SU-DHL-6 (cell line): ENCODE measurements at regions not wholly inside any gene's neighbourhood (a gene's known extent, or its start where the extent isn't known, plus 50 kb on each side); places are given as distances from the start of the nearest gene placed in this dataset.

Experiments
- H2AFZ ChIP-seq: fragments of 200-600 bp; sonication (generic); 2 replicates; pipeline ENCODE4 v1.6.1; 2014; ENCODE audit warnings: low read depth, mild to moderate bottlenecking, moderate library complexity, mixed read lengths, antibody characterized with exemption, low read length; ENCODE audit not compliant: severe bottlenecking
- H3F3A ChIP-seq: fragments of 200-600 bp; shearing (Covaris generic); 2 replicates; pipeline ENCODE4 v1.6.0; 2016; ENCODE audit warnings: antibody characterized with exemption, mild to moderate bottlenecking; ENCODE audit not compliant: insufficient read depth
- H3K27ac ChIP-seq: fragments of 200-600 bp; sonication (generic); 2 replicates; pipeline ENCODE4 v1.5.1; 2016; ENCODE audit warnings: low read depth, mild to moderate bottlenecking, low read length, moderate library complexity, mixed read lengths
- H3K27me3 ChIP-seq: fragments of 200-600 bp; sonication (generic), shearing (Covaris generic); 2 replicates; pipeline ENCODE4 v1.6.0; 2014; ENCODE audit warnings: mild to moderate bottlenecking, low read length
- H3K36me3 ChIP-seq: fragments of 200-600 bp; sonication (generic); 2 replicates; pipeline ENCODE4 v1.6.1; 2014; ENCODE audit warnings: mild to moderate bottlenecking, low read length, mixed read lengths
- H3K4me2 ChIP-seq: fragments of 300-600, 200-600 bp; shearing (Covaris generic), sonication (generic); 2 replicates; pipeline ENCODE4 v1.6.0; 2014; ENCODE audit warnings: low read length, low read depth, mild to moderate bottlenecking; ENCODE audit not compliant: poor library complexity, severe bottlenecking
- H3K4me3 ChIP-seq: fragments of 200-600 bp; sonication (generic); 2 replicates; pipeline ENCODE4 v1.5.1; 2014; ENCODE audit warnings: antibody characterized with exemption, low read length, mild to moderate bottlenecking, mixed read lengths; ENCODE audit not compliant: insufficient read depth, poor library complexity, severe bottlenecking
- H3K79me2 ChIP-seq: fragments of 200-600 bp; sonication (generic); 2 replicates; pipeline ENCODE4 v1.6.1; 2014; ENCODE audit warnings: mild to moderate bottlenecking, low read length, moderate library complexity; ENCODE audit not compliant: insufficient read depth
- H3K9ac ChIP-seq: fragments of 200-600 bp; sonication (generic); 2 replicates; pipeline ENCODE4 v1.7.0; 2014; ENCODE audit warnings: mild to moderate bottlenecking, low read length
- H3K9me2 ChIP-seq: fragments of 200-600 bp; sonication (generic); replicated peaks from 2 replicates; pipeline ENCODE4 v1.6.1; 2014; ENCODE audit warnings: low read length; ENCODE audit not compliant: insufficient read depth
- H3K9me3 ChIP-seq: fragments of 200-600 bp; sonication (generic); 2 replicates; pipeline ENCODE4 v1.6.1; 2014; ENCODE audit warnings: low read length, mixed read lengths; ENCODE audit not compliant: insufficient read depth
- H4K20me1 ChIP-seq: fragments of 200-600 bp; sonication (generic); 2 replicates; pipeline ENCODE4 v1.6.1; 2014; ENCODE audit warnings: low read depth, mild to moderate bottlenecking, antibody characterized with exemption, low read length, moderate library complexity, mixed read lengths
- EZH2phosphoT487 ChIP-seq: fragments of 200-600 bp; sonication (generic), shearing (Covaris generic); conservative IDR thresholded peaks from 2 replicates; pipeline ENCODE4 v1.6.1; 2018; ENCODE audit warnings: mild to moderate bottlenecking, antibody characterized with exemption, low read length, moderate library complexity, mixed read lengths
- TF ChIP-seq, protein P1 (sequence below): fragments of 200-600 bp; sonication (generic); IDR thresholded peaks from one replicate; pipeline ENCODE4 v1.5.1; 2017; ENCODE audit warnings: antibody characterized with exemption, mild to moderate bottlenecking, low read length, moderate library complexity; ENCODE audit not compliant: insufficient read depth, poor library complexity, severe bottlenecking

- H3F3A ChIP-seq = no peaks in the 10 kb centered on the region
- H3K79me2 ChIP-seq = no peaks in the 10 kb centered on the region
- H3K4me3 ChIP-seq = no peak overlapping the region
- no peaks in the 10 kb centered on the region for H3K9me3 ChIP-seq
- H3K9ac ChIP-seq = no peak overlapping the region
- no peaks in the 10 kb centered on the region for H3K9me2 ChIP-seq
- no peak overlapping the region for H2AFZ ChIP-seq
- TF ChIP-seq EZH2phosphoT487 = no peak
- TF ChIP-seq, protein P1, sequence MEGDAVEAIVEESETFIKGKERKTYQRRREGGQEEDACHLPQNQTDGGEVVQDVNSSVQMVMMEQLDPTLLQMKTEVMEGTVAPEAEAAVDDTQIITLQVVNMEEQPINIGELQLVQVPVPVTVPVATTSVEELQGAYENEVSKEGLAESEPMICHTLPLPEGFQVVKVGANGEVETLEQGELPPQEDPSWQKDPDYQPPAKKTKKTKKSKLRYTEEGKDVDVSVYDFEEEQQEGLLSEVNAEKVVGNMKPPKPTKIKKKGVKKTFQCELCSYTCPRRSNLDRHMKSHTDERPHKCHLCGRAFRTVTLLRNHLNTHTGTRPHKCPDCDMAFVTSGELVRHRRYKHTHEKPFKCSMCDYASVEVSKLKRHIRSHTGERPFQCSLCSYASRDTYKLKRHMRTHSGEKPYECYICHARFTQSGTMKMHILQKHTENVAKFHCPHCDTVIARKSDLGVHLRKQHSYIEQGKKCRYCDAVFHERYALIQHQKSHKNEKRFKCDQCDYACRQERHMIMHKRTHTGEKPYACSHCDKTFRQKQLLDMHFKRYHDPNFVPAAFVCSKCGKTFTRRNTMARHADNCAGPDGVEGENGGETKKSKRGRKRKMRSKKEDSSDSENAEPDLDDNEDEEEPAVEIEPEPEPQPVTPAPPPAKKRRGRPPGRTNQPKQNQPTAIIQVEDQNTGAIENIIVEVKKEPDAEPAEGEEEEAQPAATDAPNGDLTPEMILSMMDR = no peak
- no peaks in the 10 kb centered on the region for H3K27me3 ChIP-seq
- no peaks in the 10 kb centered on the region for H4K20me1 ChIP-seq
- no peak overlapping the region for H3K4me2 ChIP-seq
- no peaks in the 10 kb centered on the region for H3K36me3 ChIP-seq
- H3K27ac ChIP-seq = no peak overlapping the region
Observed at GRCh38 chr13:84455143-84455905, 573.0 kb upstream of the SLITRK1 start.

GRCh38 chr13:84447640-84447978, 565.3 kb upstream of the SLITRK1 start:
- TF ChIP-seq EZH2phosphoT487 = no peak
- TF ChIP-seq, protein P1 = no peak
- Histone ChIP-seq H4K20me1 (no peaks in the 10 kb centered on the region), H3K27me3 (no peaks in the 10 kb centered on the region)

GRCh38 chr13:84446972-84447639, 564.8 kb upstream of the SLITRK1 start:
- Histone ChIP-seq H3K27me3 (no peaks in the 10 kb centered on the region), H3K79me2 (no peaks in the 10 kb centered on the region), H2AFZ (no peak overlapping the region), H3K36me3 (no peaks in the 10 kb centered on the region), H3K9me3 (no peaks in the 10 kb centered on the region), H3K9me2 (no peaks in the 10 kb centered on the region), H3K27ac (no peak overlapping the region), H4K20me1 (no peaks in the 10 kb centered on the region), H3K4me3 (no peak overlapping the region), H3K4me2 (no peak overlapping the region), H3F3A (no peaks in the 10 kb centered on the region), H3K9ac (no peak overlapping the region)
- no peak for TF ChIP-seq EZH2phosphoT487
- TF ChIP-seq, protein P1 = no peak

More at GRCh38 chr13:84447640-84447978, 565.3 kb upstream of the SLITRK1 start:
- H3F3A ChIP-seq = no peaks in the 10 kb centered on the region
- no peaks in the 10 kb centered on the region for H3K36me3 ChIP-seq
- H3K9me3 ChIP-seq = no peaks in the 10 kb centered on the region
- H3K4me2 ChIP-seq = no peak overlapping the region
- H3K27ac ChIP-seq = no peak overlapping the region
- no peak overlapping the region for H3K4me3 ChIP-seq
- H3K9ac ChIP-seq = no peak overlapping the region
- H2AFZ ChIP-seq = no peak overlapping the region
- no peaks in the 10 kb centered on the region for H3K9me2 ChIP-seq
- H3K79me2 ChIP-seq = no peaks in the 10 kb centered on the region
